ENCODE measurements at regions not wholly inside any gene's neighbourhood (a gene's known extent, or its start where the extent isn't known, plus 50 kb on each side); places are given as distances from the start of the nearest gene placed in this dataset.

DNA sequence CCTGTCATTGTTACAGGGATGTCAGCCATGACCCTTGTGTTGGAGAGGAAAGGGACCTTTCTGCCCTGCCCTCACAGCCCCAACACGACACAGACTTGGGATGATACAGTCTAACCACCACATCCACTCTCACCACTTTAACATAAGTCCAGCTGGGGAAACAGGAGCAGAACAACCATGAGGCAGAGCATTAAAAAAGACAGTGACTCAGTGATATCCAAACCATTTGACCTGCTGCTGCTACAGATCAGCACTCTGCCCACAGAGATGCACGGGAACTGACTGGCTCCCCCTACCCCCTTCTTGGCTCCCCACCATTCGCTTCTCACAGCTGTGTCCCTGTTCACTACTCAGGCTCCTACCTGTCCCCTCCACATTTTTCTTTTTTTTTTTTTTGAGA is 458.6 kb downstream of the ZNF608 start:
- H3K4me3 ChIP-seq (ENCODE audit: low read depth, low read length) = no peak overlapping the region

DNA sequence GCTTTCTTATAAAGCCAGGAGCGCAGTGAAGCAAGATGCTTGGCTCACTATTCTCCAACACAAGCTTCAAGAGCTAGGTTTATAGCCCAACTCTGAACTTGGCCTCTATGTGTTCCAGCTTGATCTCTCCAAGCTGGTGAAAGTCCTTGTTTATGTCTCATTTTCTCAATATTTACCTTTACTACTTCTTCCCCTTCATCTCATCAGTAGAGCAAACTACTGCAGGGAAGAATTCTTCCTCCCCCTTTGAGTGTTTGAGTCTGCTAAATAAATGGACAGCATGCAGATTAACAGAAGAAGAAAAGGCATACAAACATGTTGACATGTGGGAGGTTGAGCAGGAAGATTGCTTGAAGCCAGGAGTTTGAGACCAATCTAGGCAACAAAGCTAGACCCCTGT is 460.7 kb downstream of the ZNF608 start:
- H3K4me3 ChIP-seq (ENCODE audit: low read depth, low read length) = no peak overlapping the region

DNA sequence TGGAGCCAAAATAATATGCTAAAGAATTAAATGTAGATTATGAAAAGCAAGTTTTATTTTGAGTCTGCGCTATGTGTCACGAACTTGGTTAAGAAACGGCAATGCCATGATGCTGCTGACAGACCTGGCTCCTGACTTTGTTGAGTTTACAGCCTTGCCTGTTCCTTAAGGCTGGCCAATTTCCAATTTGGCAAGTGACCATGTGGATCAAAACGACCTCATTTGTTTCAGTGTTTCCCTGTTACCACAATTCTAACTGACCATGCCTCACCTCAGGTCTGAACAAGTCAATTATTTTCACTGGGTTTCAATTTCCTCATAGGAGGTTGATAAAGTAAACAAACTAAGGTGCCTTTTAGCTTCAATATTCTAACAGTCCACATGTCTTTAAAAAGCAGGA is 461.4 kb downstream of the ZNF608 start:
- H3K4me3 ChIP-seq (ENCODE audit: low read depth, low read length) = no peak overlapping the region

DNA sequence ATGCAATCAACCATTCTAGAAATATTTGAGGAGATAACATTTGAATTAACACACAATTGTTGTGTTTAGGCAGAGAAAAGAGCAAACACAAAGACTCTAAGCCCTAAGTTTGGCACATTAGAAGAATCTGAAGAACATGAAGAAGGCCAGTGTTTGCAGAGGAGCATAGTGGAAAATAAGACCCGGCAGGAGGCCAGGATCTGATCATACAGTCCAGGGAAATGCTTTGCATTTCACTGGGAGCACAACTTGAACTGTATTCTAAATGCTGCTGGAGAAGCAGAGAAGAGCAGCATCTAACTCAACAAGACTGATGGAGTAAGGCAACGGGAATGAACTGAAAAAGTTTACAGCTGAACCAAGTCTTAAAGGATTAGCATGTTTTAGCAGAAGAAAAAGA is 463.4 kb downstream of the ZNF608 start:
- H3K4me3 ChIP-seq (ENCODE audit: low read depth, low read length) = no peak overlapping the region

DNA sequence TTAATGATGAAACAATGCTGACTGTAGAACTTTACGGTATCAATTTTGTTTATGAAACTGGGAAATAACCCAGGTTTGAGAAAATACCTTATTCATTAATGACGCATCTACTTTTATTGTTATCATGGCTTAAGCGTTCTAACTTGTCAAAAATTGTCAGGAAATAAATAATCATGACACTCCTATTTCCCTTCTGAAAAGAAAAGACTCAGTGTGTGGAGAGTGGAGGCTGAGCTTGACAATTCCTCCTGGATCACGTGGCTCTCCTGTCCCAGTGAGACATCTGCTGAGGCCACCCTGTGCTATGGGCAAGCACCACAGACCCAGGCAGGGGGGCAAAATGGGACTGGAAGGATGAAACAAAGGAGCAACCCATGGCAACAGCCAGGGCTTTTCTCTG is 466.4 kb downstream of the ZNF608 start:
- no peak overlapping the region for H3K4me3 ChIP-seq (ENCODE audit: low read depth, low read length)

DNA sequence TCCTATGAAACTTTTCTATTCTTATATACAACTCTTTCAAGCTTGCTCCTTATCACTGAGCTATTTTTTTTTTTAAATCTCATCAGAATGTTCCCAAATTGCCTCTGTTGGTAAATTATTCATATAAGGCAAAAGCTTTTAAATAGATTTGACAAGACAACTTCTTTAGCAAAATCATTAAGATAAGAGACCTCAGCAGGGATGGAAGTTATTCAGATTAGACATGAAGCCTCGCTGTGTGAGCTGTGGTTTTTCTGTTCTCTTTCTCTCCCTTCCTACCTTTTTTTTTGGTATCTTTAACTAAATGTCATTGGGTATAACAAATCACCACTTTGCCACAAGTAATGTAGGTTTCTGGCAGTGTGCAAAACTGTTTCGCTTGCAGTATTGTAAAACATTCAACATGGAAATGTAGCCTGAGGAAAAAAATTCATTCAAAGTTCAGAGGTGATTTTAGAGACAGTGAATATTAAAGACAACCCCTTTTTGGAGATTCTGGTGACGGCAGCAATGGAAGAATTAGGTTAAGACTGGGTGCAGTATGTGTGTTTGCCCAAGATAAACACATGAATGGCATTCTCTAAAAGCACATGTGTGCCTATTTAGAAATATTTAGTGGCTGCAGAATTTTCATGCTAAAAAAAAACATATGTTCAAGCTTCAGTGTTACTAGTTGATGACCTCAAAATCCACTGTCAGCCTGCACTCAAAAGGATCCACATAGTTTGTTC is 467.1 kb downstream of the ZNF608 start:
- H3K4me3 ChIP-seq (ENCODE audit: low read depth, low read length) = no peak overlapping the region

DNA sequence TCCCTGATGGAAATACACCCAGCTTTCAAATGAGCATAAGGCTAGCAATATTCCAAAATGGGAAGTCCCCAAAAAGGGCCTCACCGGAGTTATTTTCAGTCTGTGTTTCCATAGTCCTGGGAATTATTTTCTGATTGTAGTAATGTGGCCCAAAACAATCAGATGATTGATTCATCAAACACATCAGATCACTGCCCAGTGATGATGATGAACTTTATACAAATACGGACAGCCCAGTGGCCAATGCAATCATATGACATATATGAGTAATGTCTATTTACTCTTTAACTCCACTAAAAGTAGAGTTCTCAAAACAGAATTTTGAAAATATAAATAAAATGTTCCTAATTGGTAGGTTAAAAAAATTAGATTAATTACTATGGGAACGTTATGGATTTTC is 467.8 kb downstream of the ZNF608 start:
- H3K4me3 ChIP-seq (ENCODE audit: low read depth, low read length) = no peak overlapping the region

DNA sequence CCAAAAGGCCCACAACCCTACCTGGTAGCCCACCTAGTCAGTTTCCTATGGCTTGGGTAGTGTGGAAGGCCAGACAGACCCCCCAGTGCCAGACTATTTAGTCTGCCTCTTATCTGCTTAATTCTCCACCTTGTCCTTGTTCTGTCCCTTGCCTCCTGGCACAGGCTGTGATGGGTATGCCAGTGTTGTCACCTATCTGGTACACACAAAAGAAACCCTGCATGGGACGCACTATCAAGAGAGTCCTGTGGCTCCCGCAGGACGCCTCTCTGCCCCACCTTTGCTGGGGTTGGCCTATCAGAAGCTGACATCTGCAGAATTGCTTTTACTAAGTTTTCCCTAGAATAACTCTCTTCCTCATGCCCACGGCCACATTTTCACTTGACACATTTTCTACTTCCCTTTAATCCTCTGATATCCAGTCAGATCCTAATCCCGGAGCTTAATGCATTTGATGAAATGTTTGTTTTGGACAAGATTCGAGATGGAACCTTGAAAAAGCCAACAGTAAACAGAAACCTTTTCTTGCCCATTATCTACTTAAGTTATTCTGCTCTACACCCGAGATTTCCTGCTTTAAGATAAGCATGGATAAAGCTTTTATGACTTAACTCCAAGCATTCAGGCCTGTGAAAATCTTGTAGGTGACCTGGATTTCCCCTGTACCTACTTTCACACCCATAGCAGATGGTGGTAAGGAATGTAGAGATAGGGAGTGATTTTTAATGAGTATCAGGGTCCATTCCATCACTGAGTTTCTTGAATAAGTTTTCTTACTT is 468.5 kb downstream of the ZNF608 start:
- no peak overlapping the region for H3K4me3 ChIP-seq (ENCODE audit: low read depth, low read length)

DNA sequence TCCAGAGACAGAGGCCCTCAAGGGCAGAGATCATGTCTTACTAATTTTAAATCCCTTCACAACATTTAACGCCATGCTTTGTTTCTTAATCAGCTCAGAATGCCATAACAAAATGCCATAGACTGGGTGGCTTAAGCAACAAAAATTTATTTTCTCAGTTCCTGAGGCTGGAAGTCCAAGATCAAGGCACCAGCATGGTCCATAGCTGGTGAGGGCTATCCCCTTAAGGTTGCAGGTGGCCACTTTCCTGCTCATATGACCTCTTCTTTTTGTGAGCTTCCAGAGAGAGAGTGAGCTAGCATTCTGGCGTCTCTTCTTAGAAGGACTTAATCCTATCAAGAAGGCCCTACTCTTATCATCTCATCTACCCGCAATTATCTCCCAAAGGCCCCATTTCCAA is 470.3 kb downstream of the ZNF608 start:
- no peak overlapping the region for H3K4me3 ChIP-seq (ENCODE audit: low read depth, low read length)

DNA sequence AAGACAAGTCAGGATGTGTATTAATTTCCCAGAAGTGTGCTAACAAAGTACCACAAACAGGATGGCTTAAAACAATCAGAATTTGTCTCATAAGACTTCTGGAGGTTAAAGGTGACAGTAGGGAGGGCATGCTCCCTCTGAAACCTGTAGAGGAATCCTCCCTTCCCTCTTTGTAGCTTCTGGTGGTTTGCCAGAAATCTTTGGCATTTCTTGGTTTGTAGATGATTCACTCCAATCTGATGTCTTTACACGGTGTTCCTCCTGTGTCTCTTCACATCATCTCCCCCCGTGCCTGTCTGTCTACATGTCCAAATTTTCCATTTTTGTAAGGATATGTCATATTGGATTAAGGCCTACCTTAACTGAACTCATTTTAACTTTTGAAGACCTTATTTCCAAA is 471.5 kb downstream of the ZNF608 start:
- H3K4me3 ChIP-seq (ENCODE audit: low read depth, low read length) = no peak overlapping the region

DNA sequence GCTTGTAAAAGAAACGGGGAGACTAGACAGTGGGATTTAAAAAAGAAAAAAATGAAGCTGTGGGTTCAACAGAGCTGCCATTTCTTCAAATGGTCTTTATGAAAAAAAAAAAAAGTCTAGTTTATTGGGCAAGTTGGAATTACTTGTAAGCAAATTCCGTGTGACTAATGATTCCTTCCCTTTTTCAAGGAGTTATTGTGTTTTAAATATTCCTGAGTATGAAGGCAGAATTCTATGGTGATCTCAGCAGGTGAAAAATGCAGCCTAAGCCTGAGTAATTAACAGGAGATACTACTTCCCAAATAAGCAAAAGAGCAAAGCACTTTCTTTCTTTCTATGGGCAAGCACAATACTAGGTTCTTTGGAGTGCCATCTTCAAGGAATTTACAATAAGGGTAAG is 481.9 kb downstream of the ZNF608 start:
- H3K4me3 ChIP-seq (ENCODE audit: low read depth, low read length) = no peak overlapping the region

DNA sequence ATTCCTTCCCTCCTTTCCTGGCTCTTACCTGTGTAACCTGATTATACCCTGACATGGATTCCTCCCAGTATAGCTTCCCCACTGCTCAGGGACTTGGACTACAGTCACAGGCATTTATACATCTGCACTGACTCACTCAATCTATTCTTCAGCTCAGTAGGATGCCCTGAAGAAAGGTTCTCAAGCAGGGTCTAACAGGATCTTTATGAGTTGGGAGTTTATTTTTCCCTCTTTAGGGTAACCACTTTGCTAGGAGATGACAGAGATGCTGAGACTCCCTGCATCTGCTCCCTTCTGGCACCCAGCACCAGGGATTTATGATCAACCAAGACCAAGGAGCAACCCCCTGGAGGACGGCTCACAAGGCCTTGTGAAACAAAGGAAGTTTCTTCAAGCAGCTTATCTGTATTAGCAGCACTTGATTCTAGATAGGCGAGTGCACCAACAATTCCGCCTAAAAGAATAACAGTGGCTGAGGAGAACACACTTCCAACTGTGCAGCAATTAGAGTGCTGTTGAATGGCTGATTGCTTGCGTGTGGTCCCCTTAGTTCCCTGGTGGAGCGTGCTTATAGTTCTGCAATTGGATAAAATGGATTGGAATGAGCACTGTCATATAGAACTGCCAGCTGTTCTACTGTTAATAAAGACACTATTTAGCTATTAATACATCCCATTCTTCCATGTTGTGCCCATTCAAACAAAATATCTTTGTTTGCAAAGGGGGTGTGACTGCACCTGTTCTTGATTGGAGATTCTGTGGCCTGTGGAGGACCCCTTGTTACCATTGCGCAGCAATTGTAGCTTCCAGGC is 482.6 kb downstream of the ZNF608 start:
- no peak overlapping the region for H3K4me3 ChIP-seq (ENCODE audit: low read depth, low read length)

DNA sequence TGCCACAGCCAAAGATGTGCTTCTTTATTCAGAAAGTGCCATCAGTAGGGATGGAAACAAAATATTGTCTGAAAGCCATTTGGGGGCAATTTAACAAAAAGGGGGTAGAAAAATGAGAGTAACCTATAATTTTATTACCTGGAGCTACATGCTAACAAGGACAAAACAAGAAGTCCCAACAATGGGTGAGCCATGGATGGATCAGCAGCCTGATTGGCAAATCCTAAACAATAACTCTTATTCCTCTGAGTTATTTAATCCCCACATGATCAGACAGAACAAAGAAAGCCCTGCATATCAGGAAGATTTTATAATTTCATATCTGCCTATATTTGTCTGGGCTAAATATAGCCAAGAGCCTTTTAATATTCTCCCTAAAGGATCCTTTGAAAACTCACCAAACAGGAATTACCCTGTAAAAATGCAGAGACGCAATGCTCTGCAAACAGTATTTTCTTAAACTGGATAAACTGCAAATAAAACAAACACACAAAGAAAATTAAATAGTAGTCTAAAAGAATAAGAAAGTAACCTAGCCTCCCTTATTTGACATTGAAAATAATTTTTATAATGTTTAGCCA is 483.4 kb downstream of the ZNF608 start:
- H3K4me3 ChIP-seq (ENCODE audit: low read depth, low read length) = no peak overlapping the region

DNA sequence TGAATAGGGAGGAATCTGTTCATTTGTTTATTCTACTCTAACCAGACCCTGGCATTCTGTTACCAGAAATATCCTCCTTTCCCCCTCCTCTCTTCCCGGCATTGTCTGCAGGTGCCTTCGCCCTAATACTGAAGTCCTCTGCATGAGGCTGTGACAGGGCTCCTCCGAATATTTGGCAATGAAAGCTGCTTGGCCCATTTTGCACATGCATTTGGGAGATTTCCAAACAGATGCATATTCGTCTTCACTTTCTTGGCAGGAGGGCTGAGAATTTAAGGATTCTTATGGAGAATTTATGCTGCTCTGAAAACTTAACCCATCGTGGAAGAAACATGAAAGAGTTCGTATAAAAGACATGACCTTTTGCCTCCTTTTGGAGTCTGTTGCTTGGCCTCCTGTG is 484.0 kb downstream of the ZNF608 start:
- no peak overlapping the region for H3K4me3 ChIP-seq (ENCODE audit: low read depth, low read length)

DNA sequence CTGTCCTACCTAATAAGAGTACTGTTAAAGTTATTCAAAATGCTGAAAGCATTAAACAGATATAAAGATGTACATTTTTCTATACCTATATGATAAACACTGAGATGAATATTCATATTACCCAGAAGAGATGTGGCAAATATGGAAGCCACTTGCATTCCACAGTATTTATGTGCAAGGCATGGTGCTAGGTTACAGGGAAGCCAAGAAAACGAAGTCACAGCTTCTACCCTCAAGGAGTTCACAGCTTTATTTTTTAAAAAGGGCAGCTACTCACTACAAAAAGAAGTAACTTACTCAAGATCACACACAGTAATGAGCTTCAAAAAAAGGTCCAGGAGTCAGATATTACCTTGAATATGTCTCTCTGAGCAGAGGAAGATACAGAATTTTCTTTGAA is 484.6 kb downstream of the ZNF608 start:
- no peak overlapping the region for H3K4me3 ChIP-seq (ENCODE audit: low read depth, low read length)

DNA sequence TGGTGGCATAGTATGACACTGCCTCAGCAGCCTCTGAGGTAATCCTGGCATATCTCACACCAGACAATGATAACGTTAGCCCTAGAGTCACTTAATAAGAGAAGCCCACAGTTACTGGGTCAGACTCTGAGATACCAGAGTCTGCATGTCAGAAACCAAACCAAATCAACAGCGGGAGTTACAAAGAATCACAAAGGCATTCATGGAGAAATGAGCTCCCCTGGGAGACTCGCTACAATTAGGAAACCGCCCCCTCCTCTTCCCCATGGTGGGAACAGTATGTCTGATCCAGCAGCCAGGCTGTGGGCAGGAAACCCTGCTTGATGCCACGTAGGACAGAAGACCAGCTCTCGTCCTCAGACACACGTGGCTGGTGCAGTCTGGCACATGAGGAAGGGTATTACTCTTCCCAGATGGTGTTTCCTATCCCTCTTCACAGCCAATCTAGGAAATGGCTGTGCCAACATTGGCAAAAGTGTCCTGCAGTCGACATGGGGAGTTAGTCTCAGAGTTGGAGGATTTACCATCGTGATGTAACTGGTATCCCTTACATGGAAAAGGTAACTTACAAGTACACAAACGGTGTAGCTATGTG is 485.4 kb downstream of the ZNF608 start:
- H3K4me3 ChIP-seq (ENCODE audit: low read depth, low read length) = no peak overlapping the region

DNA sequence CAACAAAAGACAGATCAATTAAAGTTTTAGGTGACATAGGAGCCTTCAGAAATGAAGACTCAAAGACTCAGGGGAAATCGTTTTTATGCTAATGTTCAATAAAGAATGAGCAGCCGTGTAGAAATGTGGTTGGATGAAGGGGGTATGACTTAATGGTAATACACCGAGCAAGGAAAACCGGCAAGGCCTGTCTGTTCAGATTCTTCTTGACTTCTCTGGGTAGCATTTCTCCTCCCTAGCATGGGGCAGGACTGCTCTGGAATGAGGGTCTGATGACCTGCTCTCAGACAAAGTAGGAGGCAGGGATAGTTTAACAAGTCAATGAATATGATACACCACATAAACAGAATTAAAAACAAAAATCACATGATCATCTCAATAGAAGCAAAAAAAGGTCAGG is 487.4 kb downstream of the ZNF608 start:
- H3K4me3 ChIP-seq (ENCODE audit: low read depth, low read length) = no peak overlapping the region

DNA sequence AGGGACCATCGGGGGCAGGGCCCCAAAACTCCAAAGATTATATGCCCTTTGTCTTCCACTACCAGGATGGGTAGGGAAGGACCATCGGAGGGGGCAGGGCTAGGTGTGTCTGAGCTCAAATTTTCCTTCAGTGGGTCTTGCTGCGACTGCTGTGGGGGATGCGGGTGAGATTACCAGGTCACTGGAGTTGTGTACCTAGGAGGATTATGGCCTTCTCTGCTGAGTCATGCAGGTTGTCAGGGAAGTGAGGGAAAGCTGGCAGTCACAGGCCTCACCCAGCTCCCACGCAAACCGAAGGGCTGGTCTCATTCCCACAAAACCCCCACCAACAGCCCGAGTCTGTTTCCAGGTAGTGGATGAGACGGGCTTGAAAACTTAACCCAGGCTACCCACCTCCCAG is 489.4 kb downstream of the ZNF608 start:
- H3K4me3 ChIP-seq (ENCODE audit: low read depth, low read length) = no peak overlapping the region

DNA sequence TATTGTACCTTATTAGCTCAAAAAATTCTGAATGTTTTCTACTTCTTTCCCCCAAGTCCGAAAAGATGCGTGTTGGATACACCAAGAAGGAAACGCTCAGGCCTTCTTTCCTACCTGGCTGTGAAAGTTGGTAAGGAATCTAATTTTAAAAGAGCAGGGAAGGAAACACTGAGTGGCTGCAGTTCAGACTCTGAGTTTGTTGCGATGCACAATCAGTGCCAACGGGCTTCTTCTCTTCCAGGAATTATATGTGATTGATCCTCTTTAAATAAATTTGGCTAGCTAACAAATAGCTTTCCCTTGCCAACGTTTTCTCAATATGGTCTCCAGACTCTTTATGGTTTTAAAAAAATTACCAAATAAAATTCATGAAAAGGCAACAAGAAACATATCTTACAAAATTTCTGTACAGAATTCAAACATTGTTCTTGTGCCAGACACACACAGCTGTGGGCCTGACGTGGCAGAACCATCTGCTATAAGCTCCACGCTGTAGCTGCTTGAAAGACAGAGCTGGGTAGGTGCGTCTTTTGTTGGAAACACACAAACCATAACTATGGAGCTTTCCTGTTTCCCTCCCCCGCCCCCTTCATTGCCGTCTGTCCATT is 493.1 kb downstream of the ZNF608 start:
- no peak overlapping the region for H3K4me3 ChIP-seq (ENCODE audit: low read depth, low read length)

DNA sequence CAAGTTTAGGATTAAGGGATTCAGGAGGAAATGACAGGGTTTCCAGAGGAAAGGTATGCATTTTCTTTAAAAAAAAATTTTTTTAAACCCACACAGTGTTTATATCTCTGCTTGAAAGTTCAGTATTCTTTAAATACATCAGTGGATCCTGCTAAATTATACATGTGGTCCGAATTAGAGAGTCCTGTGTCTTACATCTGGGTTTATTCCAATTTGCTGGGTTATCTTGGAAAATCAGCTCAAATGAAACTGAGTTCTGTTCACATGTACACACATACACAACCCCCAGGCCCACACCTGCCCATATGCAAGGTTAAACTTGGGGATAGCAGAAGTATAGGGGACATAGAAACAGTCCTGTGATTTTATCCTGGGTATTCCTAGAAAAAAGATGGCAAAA is 493.7 kb downstream of the ZNF608 start:
- H3K4me3 ChIP-seq (ENCODE audit: low read depth, low read length) = no peak overlapping the region

DNA sequence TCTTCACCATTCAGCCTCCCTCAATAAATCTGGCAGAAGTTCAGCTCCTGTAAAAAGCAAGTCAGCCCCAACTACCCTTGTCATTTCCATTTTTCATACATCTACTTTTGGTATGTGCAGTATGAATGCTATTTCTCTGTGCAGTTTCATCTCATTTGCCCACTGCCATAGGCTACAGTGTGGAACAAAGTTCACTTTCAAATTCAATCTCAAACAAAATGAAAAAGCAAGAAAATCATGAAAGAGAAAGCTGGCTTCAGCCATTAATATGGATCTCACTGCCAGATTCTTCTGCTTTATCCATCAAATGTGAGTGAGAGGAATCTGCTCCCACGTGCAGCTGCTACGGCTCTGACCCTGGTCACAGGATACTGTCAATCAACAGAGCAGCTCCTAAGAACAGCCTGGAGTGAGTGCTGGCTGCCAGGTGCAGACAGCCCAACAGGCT is 494.2 kb downstream of the ZNF608 start:
- no peak overlapping the region for H3K4me3 ChIP-seq (ENCODE audit: low read depth, low read length)
